ENCODE measurements at regions not wholly inside any gene's neighbourhood (a gene's known extent, or its start where the extent isn't known, plus 50 kb on each side); places are given as distances from the start of the nearest gene placed in this dataset.

DNA sequence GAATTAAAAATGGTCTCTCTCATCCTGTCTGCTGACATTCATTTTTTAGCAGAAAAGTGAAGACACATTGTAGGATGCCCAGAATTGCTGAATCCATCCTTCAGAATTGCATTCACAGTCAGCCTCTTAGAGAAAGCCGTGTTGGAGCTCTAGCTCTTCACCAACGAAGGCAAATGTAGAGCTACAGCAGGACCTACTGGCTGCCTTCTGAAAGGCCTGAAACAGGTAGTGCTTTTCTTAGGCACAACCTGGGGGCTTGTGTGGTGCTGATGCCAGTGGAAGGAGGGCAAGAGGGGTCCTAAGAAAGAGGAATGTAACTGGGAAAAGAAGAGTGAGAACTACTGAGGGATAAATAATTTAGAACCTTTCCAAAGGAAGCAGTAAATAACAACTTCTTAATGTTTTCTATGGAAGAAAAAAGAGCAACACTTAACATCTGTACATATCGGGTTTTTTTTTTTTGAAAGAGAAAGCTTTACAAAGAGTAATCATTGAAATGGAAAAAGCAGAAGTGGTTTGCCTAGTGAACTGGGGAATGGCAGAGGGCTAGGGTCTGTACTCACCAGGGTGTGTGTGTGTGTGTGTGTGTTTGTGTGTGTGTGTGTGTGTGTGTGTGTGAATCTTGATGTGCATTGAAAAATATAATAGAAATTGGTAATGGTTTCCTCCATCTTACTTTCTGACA lies 297.8 kb downstream of the SATB1 start:
- Histone ChIP-seq H4K20me1 (replicated peaks; ENCODE audit: insufficient read depth) (no peaks in the 10 kb centered on the region; the same call in 1 of the 2 replicates), H3K9me2 (ENCODE audit: insufficient read depth) (0 out of 2 replicates have a peak, but pooled peaks cover 4% of the 10 kb centered on the region), H3K4me1 (ENCODE audit: insufficient read depth) (no peaks in the 10 kb centered on the region), H3K79me2 (replicated peaks; ENCODE audit: insufficient read depth) (no peaks in the 10 kb centered on the region), H2AFZ (no peak overlapping the region), H3K36me3 (ENCODE audit: insufficient read depth) (no peaks in the 10 kb centered on the region), H3K27ac (ENCODE audit: low read depth) (no peak overlapping the region), H3K4me3 (no peak overlapping the region), H3F3A (replicated peaks; ENCODE audit: low read depth) (no peaks in the 10 kb centered on the region), H3K27me3 (ENCODE audit: insufficient read depth) (no peaks in the 10 kb centered on the region), H3K4me2 (no peak overlapping the region)
- DNase-seq (ENCODE audit: low spot score) (peak; percentile 8), ATAC-seq (peak; percentile 74)
- Mint-ChIP-seq H3K4me1 (peaks cover 5% of the 10 kb centered on the region; the same call in 2 of the 3 replicates), H3K9me3 (no peaks in the 10 kb centered on the region), H3K27ac (no peak overlapping the region), H3K27me3 (ENCODE audit: insufficient read depth, low read depth, poor library complexity) (peaks cover 2% of the 10 kb centered on the region), H3K4me3 (no peak overlapping the region), H3K36me3 (ENCODE audit: low read depth) (no peaks in the 10 kb centered on the region)
- TF ChIP-seq, protein P1, sequence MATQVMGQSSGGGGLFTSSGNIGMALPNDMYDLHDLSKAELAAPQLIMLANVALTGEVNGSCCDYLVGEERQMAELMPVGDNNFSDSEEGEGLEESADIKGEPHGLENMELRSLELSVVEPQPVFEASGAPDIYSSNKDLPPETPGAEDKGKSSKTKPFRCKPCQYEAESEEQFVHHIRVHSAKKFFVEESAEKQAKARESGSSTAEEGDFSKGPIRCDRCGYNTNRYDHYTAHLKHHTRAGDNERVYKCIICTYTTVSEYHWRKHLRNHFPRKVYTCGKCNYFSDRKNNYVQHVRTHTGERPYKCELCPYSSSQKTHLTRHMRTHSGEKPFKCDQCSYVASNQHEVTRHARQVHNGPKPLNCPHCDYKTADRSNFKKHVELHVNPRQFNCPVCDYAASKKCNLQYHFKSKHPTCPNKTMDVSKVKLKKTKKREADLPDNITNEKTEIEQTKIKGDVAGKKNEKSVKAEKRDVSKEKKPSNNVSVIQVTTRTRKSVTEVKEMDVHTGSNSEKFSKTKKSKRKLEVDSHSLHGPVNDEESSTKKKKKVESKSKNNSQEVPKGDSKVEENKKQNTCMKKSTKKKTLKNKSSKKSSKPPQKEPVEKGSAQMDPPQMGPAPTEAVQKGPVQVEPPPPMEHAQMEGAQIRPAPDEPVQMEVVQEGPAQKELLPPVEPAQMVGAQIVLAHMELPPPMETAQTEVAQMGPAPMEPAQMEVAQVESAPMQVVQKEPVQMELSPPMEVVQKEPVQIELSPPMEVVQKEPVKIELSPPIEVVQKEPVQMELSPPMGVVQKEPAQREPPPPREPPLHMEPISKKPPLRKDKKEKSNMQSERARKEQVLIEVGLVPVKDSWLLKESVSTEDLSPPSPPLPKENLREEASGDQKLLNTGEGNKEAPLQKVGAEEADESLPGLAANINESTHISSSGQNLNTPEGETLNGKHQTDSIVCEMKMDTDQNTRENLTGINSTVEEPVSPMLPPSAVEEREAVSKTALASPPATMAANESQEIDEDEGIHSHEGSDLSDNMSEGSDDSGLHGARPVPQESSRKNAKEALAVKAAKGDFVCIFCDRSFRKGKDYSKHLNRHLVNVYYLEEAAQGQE (IDR thresholded peaks at IDR 0.05; ENCODE audit: unreplicated experiment): no peak
- TF ChIP-seq EZH2 (IDR thresholded peaks at IDR 0.05; ENCODE audit: low read depth, unreplicated experiment): no peak
- no peak for TF ChIP-seq POLR2AphosphoS5 (IDR thresholded peaks at IDR 0.05; ENCODE audit: low read depth)
- TF ChIP-seq, protein P2, sequence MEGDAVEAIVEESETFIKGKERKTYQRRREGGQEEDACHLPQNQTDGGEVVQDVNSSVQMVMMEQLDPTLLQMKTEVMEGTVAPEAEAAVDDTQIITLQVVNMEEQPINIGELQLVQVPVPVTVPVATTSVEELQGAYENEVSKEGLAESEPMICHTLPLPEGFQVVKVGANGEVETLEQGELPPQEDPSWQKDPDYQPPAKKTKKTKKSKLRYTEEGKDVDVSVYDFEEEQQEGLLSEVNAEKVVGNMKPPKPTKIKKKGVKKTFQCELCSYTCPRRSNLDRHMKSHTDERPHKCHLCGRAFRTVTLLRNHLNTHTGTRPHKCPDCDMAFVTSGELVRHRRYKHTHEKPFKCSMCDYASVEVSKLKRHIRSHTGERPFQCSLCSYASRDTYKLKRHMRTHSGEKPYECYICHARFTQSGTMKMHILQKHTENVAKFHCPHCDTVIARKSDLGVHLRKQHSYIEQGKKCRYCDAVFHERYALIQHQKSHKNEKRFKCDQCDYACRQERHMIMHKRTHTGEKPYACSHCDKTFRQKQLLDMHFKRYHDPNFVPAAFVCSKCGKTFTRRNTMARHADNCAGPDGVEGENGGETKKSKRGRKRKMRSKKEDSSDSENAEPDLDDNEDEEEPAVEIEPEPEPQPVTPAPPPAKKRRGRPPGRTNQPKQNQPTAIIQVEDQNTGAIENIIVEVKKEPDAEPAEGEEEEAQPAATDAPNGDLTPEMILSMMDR (conservative IDR thresholded peaks at IDR 0.05; ENCODE audit: low read depth in 2 of 2): peak in 1 of 2 experiments; percentile 36; a peak in 2 of 4 replicates
- TF ChIP-seq EZH2phosphoT487 (IDR thresholded peaks at IDR 0.05; ENCODE audit: unreplicated experiment): no peak
- TF ChIP-seq, protein P3, sequence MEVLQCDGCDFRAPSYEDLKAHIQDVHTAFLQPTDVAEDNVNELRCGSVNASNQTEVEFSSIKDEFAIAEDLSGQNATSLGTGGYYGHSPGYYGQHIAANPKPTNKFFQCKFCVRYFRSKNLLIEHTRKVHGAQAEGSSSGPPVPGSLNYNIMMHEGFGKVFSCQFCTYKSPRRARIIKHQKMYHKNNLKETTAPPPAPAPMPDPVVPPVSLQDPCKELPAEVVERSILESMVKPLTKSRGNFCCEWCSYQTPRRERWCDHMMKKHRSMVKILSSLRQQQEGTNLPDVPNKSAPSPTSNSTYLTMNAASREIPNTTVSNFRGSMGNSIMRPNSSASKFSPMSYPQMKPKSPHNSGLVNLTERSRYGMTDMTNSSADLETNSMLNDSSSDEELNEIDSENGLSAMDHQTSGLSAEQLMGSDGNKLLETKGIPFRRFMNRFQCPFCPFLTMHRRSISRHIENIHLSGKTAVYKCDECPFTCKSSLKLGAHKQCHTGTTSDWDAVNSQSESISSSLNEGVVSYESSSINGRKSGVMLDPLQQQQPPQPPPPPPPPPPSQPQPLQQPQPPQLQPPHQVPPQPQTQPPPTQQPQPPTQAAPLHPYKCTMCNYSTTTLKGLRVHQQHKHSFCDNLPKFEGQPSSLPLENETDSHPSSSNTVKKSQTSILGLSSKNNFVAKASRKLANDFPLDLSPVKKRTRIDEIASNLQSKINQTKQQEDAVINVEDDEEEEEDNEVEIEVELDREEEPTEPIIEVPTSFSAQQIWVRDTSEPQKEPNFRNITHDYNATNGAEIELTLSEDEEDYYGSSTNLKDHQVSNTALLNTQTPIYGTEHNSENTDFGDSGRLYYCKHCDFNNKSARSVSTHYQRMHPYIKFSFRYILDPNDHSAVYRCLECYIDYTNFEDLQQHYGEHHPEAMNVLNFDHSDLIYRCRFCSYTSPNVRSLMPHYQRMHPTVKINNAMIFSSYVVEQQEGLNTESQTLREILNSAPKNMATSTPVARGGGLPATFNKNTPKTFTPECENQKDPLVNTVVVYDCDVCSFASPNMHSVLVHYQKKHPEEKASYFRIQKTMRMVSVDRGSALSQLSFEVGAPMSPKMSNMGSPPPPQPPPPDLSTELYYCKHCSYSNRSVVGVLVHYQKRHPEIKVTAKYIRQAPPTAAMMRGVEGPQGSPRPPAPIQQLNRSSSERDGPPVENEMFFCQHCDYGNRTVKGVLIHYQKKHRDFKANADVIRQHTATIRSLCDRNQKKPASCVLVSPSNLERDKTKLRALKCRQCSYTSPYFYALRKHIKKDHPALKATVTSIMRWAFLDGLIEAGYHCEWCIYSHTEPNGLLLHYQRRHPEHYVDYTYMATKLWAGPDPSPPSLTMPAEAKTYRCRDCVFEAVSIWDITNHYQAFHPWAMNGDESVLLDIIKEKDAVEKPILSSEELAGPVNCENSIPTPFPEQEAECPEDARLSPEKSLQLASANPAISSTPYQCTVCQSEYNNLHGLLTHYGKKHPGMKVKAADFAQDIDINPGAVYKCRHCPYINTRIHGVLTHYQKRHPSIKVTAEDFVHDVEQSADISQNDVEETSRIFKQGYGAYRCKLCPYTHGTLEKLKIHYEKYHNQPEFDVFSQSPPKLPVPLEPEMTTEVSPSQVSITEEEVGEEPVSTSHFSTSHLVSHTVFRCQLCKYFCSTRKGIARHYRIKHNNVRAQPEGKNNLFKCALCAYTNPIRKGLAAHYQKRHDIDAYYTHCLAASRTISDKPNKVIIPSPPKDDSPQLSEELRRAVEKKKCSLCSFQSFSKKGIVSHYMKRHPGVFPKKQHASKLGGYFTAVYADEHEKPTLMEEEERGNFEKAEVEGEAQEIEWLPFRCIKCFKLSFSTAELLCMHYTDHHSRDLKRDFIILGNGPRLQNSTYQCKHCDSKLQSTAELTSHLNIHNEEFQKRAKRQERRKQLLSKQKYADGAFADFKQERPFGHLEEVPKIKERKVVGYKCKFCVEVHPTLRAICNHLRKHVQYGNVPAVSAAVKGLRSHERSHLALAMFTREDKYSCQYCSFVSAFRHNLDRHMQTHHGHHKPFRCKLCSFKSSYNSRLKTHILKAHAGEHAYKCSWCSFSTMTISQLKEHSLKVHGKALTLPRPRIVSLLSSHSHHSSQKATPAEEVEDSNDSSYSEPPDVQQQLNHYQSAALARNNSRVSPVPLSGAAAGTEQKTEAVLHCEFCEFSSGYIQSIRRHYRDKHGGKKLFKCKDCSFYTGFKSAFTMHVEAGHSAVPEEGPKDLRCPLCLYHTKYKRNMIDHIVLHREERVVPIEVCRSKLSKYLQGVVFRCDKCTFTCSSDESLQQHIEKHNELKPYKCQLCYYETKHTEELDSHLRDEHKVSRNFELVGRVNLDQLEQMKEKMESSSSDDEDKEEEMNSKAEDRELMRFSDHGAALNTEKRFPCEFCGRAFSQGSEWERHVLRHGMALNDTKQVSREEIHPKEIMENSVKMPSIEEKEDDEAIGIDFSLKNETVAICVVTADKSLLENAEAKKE (CRISPR knock-in tag; IDR thresholded peaks at IDR 0.05): no peak
- no peak for TF ChIP-seq NANOG (IDR thresholded peaks at IDR 0.05; ENCODE audit: borderline replicate concordance)
- no peak for TF ChIP-seq JUNB (IDR thresholded peaks at IDR 0.05; ENCODE audit: unreplicated experiment)
